A549 (cell line): ENCODE measurements at regions not wholly inside any gene's neighbourhood (a gene's known extent, or its start where the extent isn't known, plus 50 kb on each side); places are given as distances from the start of the nearest gene placed in this dataset.

Experiments
- ATAC-seq, 2 experiments: fragments of 200-7000 bp in 1 of 2; fragments of >200 bp in 1 of 2; cut with Nextera tagmentation in 1 of 2; cut with Tn5 transposase in 1 of 2; 3 replicates each; pipeline versions ENCODE4 v1.8.0 to v1.9.1; 2018 to 2020; ENCODE audit warnings: mild to moderate bottlenecking in 1 of 2, moderate library complexity in 1 of 2
- CTCF ChIA-PET: fragments of 300-600 bp; sonication (Branson Sonifier 250); formaldehyde crosslinking; extraction: SDS; loops from one replicate; lab custom pipeline; 2021; ENCODE audit warnings: antibody characterized with exemption, inconsistent platforms; lab: Yijun Ruan, JAX
- POLR2A ChIA-PET: fragments of 350-600 bp; formaldehyde crosslinking; extraction: SDS; loops from one replicate; lab custom pipeline; 2021; ENCODE audit warnings: antibody characterized with exemption, inconsistent platforms; lab: Yijun Ruan, JAX
- DNase-seq, 2 experiments: peaks; one replicate each; pipeline versions ENCODE4 v3.0.0 to v3.0.0-alpha.2; 2011 to 2016; ENCODE audit warnings: low read depth in 1 of 2, low spot score in 1 of 2
- FAIRE-seq: peaks from 2 replicates; lab custom pipeline; 2011; peaks lifted over from hg19 to GRCh38; lab: Jason Lieb, UNC
- H3K27ac ChIP-seq, 2 experiments: fragments of >200 bp; sonication (Bioruptor Twin); formaldehyde crosslinking; 3 replicates each; pipeline ENCODE4 v1.5.1; 2016 to 2017
- H3K4me1 ChIP-seq: fragments of >200 bp; sonication (Bioruptor Twin); formaldehyde crosslinking; 3 replicates; pipeline ENCODE4 v1.6.1; 2016
- H3K4me2 ChIP-seq: fragments of >200 bp; sonication (Bioruptor Twin); formaldehyde crosslinking; 3 replicates; pipeline ENCODE4 v1.6.1; 2016
- H3K4me3 ChIP-seq: fragments of >200 bp; sonication (Bioruptor Twin); formaldehyde crosslinking; 3 replicates; pipeline ENCODE4 v1.5.1; 2016
- H3K9me3 ChIP-seq: fragments of >200 bp; sonication (Bioruptor Twin); formaldehyde crosslinking; 3 replicates; pipeline ENCODE4 v1.6.1; 2016
- BHLHE40 ChIP-seq: IDR thresholded peaks from 2 replicates; pipeline ENCODE4 v1.6.1; 2012; ENCODE audit warnings: low read depth, low read length, inconsistent platforms
- CHD4 ChIP-seq: fragments of 200-600 bp; sonication (generic); IDR thresholded peaks from 2 replicates; pipeline ENCODE4 v1.6.1; 2016; ENCODE audit warnings: antibody characterized with exemption, mild to moderate bottlenecking, borderline replicate concordance
- CTCF ChIP-seq: fragments of >200 bp; sonication (Bioruptor Twin); formaldehyde crosslinking; IDR thresholded peaks from 3 replicates; pipeline ENCODE4 v1.5.1; 2016
- E2F6 ChIP-seq: IDR thresholded peaks from 2 replicates; pipeline ENCODE4 v1.6.1; 2012; ENCODE audit warnings: low read depth, borderline replicate concordance
- EHF ChIP-seq: fragments of 250-450 bp; sonication (Bioruptor Pico); IDR thresholded peaks from 2 replicates; pipeline ENCODE4 v1.5.0; 2020; ENCODE audit warnings: mild to moderate bottlenecking
- EHMT2 ChIP-seq: fragments of 200-600 bp; sonication (generic); IDR thresholded peaks from 2 replicates; pipeline ENCODE4 v1.6.1; 2016; ENCODE audit warnings: antibody characterized with exemption, low read depth, mild to moderate bottlenecking, moderate library complexity
- ELK1 ChIP-seq: fragments of 150-350 bp; IDR thresholded peaks from 2 replicates; pipeline ENCODE4 v1.6.1; 2014; ENCODE audit warnings: low read depth, mild to moderate bottlenecking, low read length
- ESRRA ChIP-seq: fragments of 150-350 bp; IDR thresholded peaks from 2 replicates; pipeline ENCODE4 v1.6.1; 2014; ENCODE audit warnings: mild to moderate bottlenecking, low read length, borderline replicate concordance
- HOXA7 ChIP-seq: fragments of 250-450 bp; sonication (Bioruptor Pico); IDR thresholded peaks from 2 replicates; pipeline ENCODE4 v1.5.0; 2020; ENCODE audit warnings: mild to moderate bottlenecking, moderate library complexity
- JUNB ChIP-seq: fragments of >200 bp; sonication (Bioruptor Twin); formaldehyde crosslinking; IDR thresholded peaks from 2 replicates; pipeline ENCODE4 v1.6.1; 2016
- NFE2L2 ChIP-seq: fragments of 150-350 bp; conservative IDR thresholded peaks from 2 replicates; pipeline ENCODE4 v1.6.1; 2014; ENCODE audit warnings: low read length
- PHF8 ChIP-seq: fragments of 200-600 bp; sonication (generic); IDR thresholded peaks from 2 replicates; pipeline ENCODE4 v1.6.1; 2016; ENCODE audit warnings: low read depth, mild to moderate bottlenecking, antibody characterized with exemption, moderate library complexity, borderline replicate concordance
- POLR2AphosphoS2 ChIP-seq: conservative IDR thresholded peaks from 2 replicates; pipeline ENCODE4 v1.6.1; 2012; ENCODE audit warnings: low read length, improper control_type of control experiment, inconsistent platforms
- RARB ChIP-seq: fragments of 250-450 bp; sonication (Bioruptor Pico); IDR thresholded peaks from 2 replicates; pipeline ENCODE4 v1.8.0; 2021; ENCODE audit warnings: mild to moderate bottlenecking, moderate library complexity
- RCOR1 ChIP-seq: fragments of 150-350 bp; IDR thresholded peaks from 2 replicates; pipeline ENCODE4 v1.6.1; 2014; ENCODE audit warnings: antibody characterized with exemption, low read length, low read depth
- REST ChIP-seq: fragments of 200-600 bp; sonication (generic); IDR thresholded peaks from 2 replicates; pipeline ENCODE4 v1.6.1; 2016; ENCODE audit warnings: antibody characterized with exemption, mild to moderate bottlenecking, moderate library complexity
- RNF2 ChIP-seq: fragments of 200-600 bp; sonication (generic); IDR thresholded peaks from 2 replicates; pipeline ENCODE4 v1.6.1; 2016; ENCODE audit warnings: low read depth, mild to moderate bottlenecking, antibody characterized with exemption, moderate library complexity, borderline replicate concordance
- SMC3 ChIP-seq: fragments of >200 bp; sonication (Bioruptor Twin); formaldehyde crosslinking; IDR thresholded peaks from 3 replicates; pipeline ENCODE4 v1.6.1; 2018; ENCODE audit warnings: inconsistent platforms
- TFCP2L1 ChIP-seq: fragments of 250-450 bp; sonication (Bioruptor Pico); IDR thresholded peaks from 2 replicates; pipeline ENCODE4 v1.5.0; 2021; ENCODE audit warnings: mild to moderate bottlenecking
- TP53 ChIP-seq: fragments of 250-450 bp; sonication (Bioruptor Pico); IDR thresholded peaks from 2 replicates; pipeline ENCODE4 v1.5.0; 2021; ENCODE audit warnings: mild to moderate bottlenecking, moderate library complexity
- ZNF302 ChIP-seq: fragments of 250-450 bp; sonication (Bioruptor Pico); IDR thresholded peaks from 2 replicates; pipeline ENCODE4 v1.9.0; 2021; ENCODE audit warnings: inconsistent platforms, mild to moderate bottlenecking, moderate library complexity
- ZSCAN20 ChIP-seq: fragments of 250-450 bp; sonication (Bioruptor Pico); IDR thresholded peaks from 2 replicates; pipeline ENCODE4 v1.8.0; 2022; ENCODE audit warnings: mild to moderate bottlenecking, moderate library complexity
- WGBS: methylation state at CpG from one replicate; pipeline ENCODE4 v1.1.6; 2017; ENCODE audit errors: missing lambda C conversion rate; 5-methylcytosine and 5-hydroxymethylcytosine counted together

GRCh38 chr2:2572393-2573204 is 241.5 kb upstream of the MYT1L start:
- ChIA-PET CTCF (no interaction called here), POLR2A (no interaction called here)
- no peak overlapping the region for H3K27ac ChIP-seq
- FAIRE-seq (no peak), DNase-seq (no peak), ATAC-seq (no peak)
- no peak overlapping the region for H3K4me2 ChIP-seq
- H3K4me1 ChIP-seq, result no peaks in the 10 kb centered on the region
- TF ChIP-seq ELK1, result no peak
- no peak for TF ChIP-seq BHLHE40
- no peak for TF ChIP-seq TP53 (CRISPR knock-in tag)
- no peak for TF ChIP-seq RARB (CRISPR knock-in tag)
- no peak for TF ChIP-seq ZSCAN20 (CRISPR knock-in tag)
- TF ChIP-seq PHF8, result no peak
- no peak for TF ChIP-seq REST
- TF ChIP-seq JUNB, result no peak
- no peak for TF ChIP-seq EHF (CRISPR knock-in tag)
- TF ChIP-seq ESRRA, result no peak
- whole genome bisulfite sequencing, result 54% methylated on average over 25 of the region's 25 CpGs
- peaks cover 23% of the 10 kb centered on the region for H3K9me3 ChIP-seq
- H3K4me3 ChIP-seq, result no peak overlapping the region

- DNase-seq, result no peak
- WGBS, result 70% methylated on average over 40 of the region's 41 CpGs
- no peak overlapping the region for H3K27ac ChIP-seq
- FAIRE-seq, result no peak
- peaks cover 23% of the 10 kb centered on the region for H3K9me3 ChIP-seq
- no peak overlapping the region for H3K4me2 ChIP-seq
- TF ChIP-seq BHLHE40 (no peak), ELK1 (no peak), RCOR1 (no peak), RNF2 (no peak)
- TF ChIP-seq, all 56 proteins: peak for 0
- no peak overlapping the region for H3K4me3 ChIP-seq
- no peaks in the 10 kb centered on the region for H3K4me1 ChIP-seq
- no peak for ATAC-seq
- ChIA-PET CTCF (no interaction called here), POLR2A (no interaction called here)
These were observed 240.5 kb upstream of the MYT1L start for GRCh38 chr2:2571301-2572150.

- peaks cover 23% of the 10 kb centered on the region for H3K9me3 ChIP-seq
- POLR2A ChIA-PET, result no interaction called here
- H3K4me1 ChIP-seq, result no peaks in the 10 kb centered on the region
- DNase-seq, result no peak
- H3K27ac ChIP-seq, result no peak overlapping the region
- 6% methylated on average over 5 of the region's 5 CpGs for WGBS
- no peak overlapping the region for H3K4me2 ChIP-seq
- CTCF ChIA-PET, result no interaction called here
- no peak overlapping the region for H3K4me3 ChIP-seq
- TF ChIP-seq E2F6, result no peak
- no peak for TF ChIP-seq EHMT2
- TF ChIP-seq CHD4, result no peak
- no peak for TF ChIP-seq POLR2AphosphoS2
- no peak for TF ChIP-seq CTCF
- TF ChIP-seq SMC3, result no peak
- no peak for TF ChIP-seq ZSCAN20 (CRISPR knock-in tag)
- TF ChIP-seq ZNF302 (CRISPR knock-in tag), result no peak
- TF ChIP-seq HOXA7 (CRISPR knock-in tag), result no peak
- TF ChIP-seq TFCP2L1 (CRISPR knock-in tag), result no peak
- TF ChIP-seq BHLHE40, result no peak
- no peak for TF ChIP-seq NFE2L2
- no peak for ATAC-seq
- no peak for FAIRE-seq
These were observed 239.8 kb upstream of the MYT1L start for GRCh38 chr2:2570871-2571270.
